GM12892 (cell line): ENCODE measurements at regions not wholly inside any gene's neighbourhood (a gene's known extent, or its start where the extent isn't known, plus 50 kb on each side); places are given as distances from the start of the nearest gene placed in this dataset.

Experiments used
- POLR2A ChIP-seq: IDR thresholded peaks from 2 replicates; pipeline ENCODE4 v1.6.1; 2011; ENCODE audit warnings: low read depth, low read length, control low read depth
- POLR2AphosphoS5 ChIP-seq: IDR thresholded peaks from 2 replicates; pipeline ENCODE4 v1.6.1; 2011; ENCODE audit warnings: low read depth, low read length, control low read depth
- TAF1 ChIP-seq: IDR thresholded peaks from 2 replicates; pipeline ENCODE4 v1.6.1; 2011; ENCODE audit warnings: low read depth, mild to moderate bottlenecking, control low read depth, low read length, borderline replicate concordance

GRCh38 chr5:124457101-124457500 lies 289.3 kb downstream of the ZNF608 start:
- no peak for TF ChIP-seq POLR2AphosphoS5
- TF ChIP-seq POLR2A = no peak
- TF ChIP-seq TAF1 = no peak
